ENCODE measurements at regions not wholly inside any gene's neighbourhood (a gene's known extent, or its start where the extent isn't known, plus 50 kb on each side); places are given as distances from the start of the nearest gene placed in this dataset.

- TF ChIP-seq, protein P1, sequence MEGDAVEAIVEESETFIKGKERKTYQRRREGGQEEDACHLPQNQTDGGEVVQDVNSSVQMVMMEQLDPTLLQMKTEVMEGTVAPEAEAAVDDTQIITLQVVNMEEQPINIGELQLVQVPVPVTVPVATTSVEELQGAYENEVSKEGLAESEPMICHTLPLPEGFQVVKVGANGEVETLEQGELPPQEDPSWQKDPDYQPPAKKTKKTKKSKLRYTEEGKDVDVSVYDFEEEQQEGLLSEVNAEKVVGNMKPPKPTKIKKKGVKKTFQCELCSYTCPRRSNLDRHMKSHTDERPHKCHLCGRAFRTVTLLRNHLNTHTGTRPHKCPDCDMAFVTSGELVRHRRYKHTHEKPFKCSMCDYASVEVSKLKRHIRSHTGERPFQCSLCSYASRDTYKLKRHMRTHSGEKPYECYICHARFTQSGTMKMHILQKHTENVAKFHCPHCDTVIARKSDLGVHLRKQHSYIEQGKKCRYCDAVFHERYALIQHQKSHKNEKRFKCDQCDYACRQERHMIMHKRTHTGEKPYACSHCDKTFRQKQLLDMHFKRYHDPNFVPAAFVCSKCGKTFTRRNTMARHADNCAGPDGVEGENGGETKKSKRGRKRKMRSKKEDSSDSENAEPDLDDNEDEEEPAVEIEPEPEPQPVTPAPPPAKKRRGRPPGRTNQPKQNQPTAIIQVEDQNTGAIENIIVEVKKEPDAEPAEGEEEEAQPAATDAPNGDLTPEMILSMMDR (IDR thresholded peaks at IDR 0.05): no peak
- TF ChIP-seq, protein P2, sequence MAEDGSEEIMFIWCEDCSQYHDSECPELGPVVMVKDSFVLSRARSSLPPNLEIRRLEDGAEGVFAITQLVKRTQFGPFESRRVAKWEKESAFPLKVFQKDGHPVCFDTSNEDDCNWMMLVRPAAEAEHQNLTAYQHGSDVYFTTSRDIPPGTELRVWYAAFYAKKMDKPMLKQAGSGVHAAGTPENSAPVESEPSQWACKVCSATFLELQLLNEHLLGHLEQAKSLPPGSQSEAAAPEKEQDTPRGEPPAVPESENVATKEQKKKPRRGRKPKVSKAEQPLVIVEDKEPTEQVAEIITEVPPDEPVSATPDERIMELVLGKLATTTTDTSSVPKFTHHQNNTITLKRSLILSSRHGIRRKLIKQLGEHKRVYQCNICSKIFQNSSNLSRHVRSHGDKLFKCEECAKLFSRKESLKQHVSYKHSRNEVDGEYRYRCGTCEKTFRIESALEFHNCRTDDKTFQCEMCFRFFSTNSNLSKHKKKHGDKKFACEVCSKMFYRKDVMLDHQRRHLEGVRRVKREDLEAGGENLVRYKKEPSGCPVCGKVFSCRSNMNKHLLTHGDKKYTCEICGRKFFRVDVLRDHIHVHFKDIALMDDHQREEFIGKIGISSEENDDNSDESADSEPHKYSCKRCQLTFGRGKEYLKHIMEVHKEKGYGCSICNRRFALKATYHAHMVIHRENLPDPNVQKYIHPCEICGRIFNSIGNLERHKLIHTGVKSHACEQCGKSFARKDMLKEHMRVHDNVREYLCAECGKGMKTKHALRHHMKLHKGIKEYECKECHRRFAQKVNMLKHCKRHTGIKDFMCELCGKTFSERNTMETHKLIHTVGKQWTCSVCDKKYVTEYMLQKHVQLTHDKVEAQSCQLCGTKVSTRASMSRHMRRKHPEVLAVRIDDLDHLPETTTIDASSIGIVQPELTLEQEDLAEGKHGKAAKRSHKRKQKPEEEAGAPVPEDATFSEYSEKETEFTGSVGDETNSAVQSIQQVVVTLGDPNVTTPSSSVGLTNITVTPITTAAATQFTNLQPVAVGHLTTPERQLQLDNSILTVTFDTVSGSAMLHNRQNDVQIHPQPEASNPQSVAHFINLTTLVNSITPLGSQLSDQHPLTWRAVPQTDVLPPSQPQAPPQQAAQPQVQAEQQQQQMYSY (CRISPR knock-in tag; IDR thresholded peaks at IDR 0.05): no peak
- TF ChIP-seq, protein P3, sequence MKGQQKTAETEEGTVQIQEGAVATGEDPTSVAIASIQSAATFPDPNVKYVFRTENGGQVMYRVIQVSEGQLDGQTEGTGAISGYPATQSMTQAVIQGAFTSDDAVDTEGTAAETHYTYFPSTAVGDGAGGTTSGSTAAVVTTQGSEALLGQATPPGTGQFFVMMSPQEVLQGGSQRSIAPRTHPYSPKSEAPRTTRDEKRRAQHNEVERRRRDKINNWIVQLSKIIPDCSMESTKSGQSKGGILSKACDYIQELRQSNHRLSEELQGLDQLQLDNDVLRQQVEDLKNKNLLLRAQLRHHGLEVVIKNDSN (CRISPR knock-in tag; IDR thresholded peaks at IDR 0.05): no peak
- TF ChIP-seq ATF3 (CRISPR knock-in tag; conservative IDR thresholded peaks at IDR 0.05): no peak
- no peak for TF ChIP-seq ZNF671 (CRISPR knock-in tag; IDR thresholded peaks at IDR 0.05)
- no peak for TF ChIP-seq RELA (CRISPR knock-in tag; IDR thresholded peaks at IDR 0.05; ENCODE audit: borderline replicate concordance)
- no peak for TF ChIP-seq JUN (CRISPR knock-in tag; IDR thresholded peaks at IDR 0.05)
Observed at GRCh38 chr15:95868450-95868849, 462.1 kb upstream of the NR2F2 start.
